ENCODE measurements at regions not wholly inside any gene's neighbourhood (a gene's known extent, or its start where the extent isn't known, plus 50 kb on each side); places are given as distances from the start of the nearest gene placed in this dataset.
"Not testable (repeated sequence)": the region's sequence is repeated elsewhere in the genome, so short reads cannot be mapped to it uniquely, and the experiment has no call there.

DNA sequence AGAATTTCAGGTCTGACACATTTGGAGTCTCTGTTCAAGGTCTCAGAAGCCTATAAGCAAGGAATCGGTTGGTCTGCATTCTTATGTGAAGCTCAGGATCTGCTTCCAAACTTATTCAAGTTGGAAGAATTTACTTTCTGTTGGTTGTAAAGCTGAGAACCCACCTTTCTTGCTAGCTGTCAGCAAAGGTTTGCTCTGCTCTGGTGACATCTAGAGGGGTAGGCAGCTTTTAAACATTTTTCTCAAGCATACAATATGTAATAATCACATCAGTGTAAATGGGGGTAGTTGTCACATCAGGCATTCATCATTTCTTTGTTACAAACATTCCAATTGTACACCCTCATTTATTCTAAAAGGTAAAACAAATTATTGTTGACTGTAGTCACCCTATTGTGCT, 935.2 kb downstream of the TRAM1L1 start:
- TF ChIP-seq, protein P1, sequence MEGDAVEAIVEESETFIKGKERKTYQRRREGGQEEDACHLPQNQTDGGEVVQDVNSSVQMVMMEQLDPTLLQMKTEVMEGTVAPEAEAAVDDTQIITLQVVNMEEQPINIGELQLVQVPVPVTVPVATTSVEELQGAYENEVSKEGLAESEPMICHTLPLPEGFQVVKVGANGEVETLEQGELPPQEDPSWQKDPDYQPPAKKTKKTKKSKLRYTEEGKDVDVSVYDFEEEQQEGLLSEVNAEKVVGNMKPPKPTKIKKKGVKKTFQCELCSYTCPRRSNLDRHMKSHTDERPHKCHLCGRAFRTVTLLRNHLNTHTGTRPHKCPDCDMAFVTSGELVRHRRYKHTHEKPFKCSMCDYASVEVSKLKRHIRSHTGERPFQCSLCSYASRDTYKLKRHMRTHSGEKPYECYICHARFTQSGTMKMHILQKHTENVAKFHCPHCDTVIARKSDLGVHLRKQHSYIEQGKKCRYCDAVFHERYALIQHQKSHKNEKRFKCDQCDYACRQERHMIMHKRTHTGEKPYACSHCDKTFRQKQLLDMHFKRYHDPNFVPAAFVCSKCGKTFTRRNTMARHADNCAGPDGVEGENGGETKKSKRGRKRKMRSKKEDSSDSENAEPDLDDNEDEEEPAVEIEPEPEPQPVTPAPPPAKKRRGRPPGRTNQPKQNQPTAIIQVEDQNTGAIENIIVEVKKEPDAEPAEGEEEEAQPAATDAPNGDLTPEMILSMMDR (IDR thresholded peaks at IDR 0.05; ENCODE audit: unreplicated experiment), result no peak
- Mint-ChIP-seq H3K9me3 (peaks cover 3% of the 10 kb centered on the region), H3K4me3 (no peak overlapping the region), H3K36me3 (no peaks in the 10 kb centered on the region), H3K27ac (no peak overlapping the region), H3K4me1 (no peaks in the 10 kb centered on the region), H3K27me3 (ENCODE audit: low read depth) (no peaks in the 10 kb centered on the region)
- no peak for DNase-seq (ENCODE audit: low spot score in 2 of 2, unreplicated experiment in 2 of 2)

DNA sequence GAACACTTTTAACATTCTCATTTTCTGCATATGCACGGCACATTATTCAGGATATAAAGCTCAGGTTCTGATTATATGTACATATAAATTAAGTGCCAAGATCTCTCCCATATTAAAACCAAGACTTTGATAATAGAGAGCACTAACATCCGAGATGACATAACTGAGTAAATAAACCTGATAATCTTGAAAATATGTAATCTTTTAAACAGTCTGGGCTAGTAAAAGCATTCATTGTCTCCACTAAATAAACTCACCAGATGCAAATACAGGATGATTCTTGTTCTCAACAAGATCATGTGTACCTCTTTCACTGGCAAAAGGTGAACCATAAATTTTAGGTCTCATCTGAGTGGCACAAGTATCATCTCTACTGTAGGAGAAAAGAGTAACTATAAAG, 942.2 kb downstream of the TRAM1L1 start:
- no peak for DNase-seq (ENCODE audit: low spot score in 2 of 2, unreplicated experiment in 2 of 2)
- Mint-ChIP-seq H3K27ac (no peak overlapping the region), H3K4me1 (no peaks in the 10 kb centered on the region), H3K27me3 (ENCODE audit: low read depth) (no peaks in the 10 kb centered on the region), H3K9me3 (peaks cover 3% of the 10 kb centered on the region), H3K36me3 (no peaks in the 10 kb centered on the region), H3K4me3 (no peak overlapping the region)
- TF ChIP-seq, protein P1 (IDR thresholded peaks at IDR 0.05; ENCODE audit: unreplicated experiment), result no peak

DNA sequence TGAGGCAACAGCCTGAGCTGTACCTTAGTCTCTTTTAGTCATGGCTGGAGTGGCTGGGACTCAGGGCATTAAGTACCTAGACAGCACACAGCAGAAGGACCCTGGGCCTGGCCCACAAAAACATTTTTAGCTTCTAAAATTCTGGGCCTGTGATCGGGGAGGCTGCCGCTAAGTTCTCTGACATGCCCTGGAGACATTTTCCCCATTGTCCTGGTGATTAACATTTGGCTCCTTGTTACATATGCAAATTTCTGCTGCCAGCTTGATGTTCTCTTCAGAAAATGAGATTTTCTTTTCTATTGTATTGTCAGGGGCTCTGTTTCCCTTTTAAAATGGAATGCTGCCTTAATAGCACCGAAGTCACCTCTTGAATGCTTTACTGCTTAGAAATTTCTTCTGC, 952.4 kb downstream of the TRAM1L1 start:
- no peak for DNase-seq (ENCODE audit: low spot score in 2 of 2, unreplicated experiment in 2 of 2)
- Mint-ChIP-seq H3K27me3 (ENCODE audit: low read depth) (no peaks in the 10 kb centered on the region), H3K36me3 (no peaks in the 10 kb centered on the region), H3K4me3 (no peak overlapping the region), H3K9me3 (no peaks in the 10 kb centered on the region), H3K27ac (no peak overlapping the region), H3K4me1 (no peaks in the 10 kb centered on the region)
- TF ChIP-seq, protein P1 (IDR thresholded peaks at IDR 0.05; ENCODE audit: unreplicated experiment), result no peak

DNA sequence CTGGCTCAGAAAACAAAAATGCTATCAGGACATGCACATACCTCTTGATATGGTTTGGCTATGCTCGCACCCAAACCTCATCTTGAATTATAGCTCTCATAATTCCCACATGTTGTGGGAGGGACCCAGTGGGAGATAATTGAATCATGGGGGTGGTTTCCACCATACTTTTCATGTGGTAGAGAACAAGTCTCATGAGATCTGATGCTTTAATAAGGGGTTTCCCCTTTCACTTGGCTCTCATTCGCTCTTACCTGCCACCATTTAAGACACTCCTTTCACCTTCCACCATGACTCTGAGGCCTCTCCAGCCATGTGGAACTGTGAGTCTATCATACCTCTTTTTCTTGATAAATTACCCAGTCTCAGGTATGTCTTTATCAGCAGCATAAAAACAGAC, 958.6 kb downstream of the TRAM1L1 start:
- peaks cover 4% of the 10 kb centered on the region for H3K4me1 Mint-ChIP-seq
- DNase-seq (ENCODE audit: low spot score in 2 of 2, unreplicated experiment in 2 of 2), result no peak
- H3K27me3 Mint-ChIP-seq (ENCODE audit: low read depth), result no peaks in the 10 kb centered on the region
- H3K27ac Mint-ChIP-seq, result no peak overlapping the region
- no peak overlapping the region for H3K4me3 Mint-ChIP-seq
- TF ChIP-seq, protein P1 (IDR thresholded peaks at IDR 0.05; ENCODE audit: unreplicated experiment), result no peak
- H3K9me3 Mint-ChIP-seq, result no peaks in the 10 kb centered on the region
- no peaks in the 10 kb centered on the region for H3K36me3 Mint-ChIP-seq

DNA sequence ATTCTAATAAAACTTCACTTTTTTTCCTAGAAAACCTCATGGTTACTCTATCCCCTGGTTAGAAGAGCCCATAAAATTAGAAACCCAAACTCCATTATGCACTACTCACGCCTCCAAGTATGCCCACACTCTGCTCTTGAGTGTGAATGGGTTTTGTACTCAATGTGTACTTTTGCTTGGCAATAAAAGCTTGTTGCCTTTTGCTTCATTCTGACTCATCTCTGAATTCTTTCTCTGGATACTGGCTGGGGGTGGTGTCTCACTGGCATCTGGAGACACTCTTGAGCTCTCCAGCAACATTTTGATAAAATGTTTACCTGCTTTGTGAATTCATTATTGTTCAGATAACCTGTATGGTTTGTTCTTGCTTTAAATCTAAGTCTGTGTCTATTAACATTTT, 963.3 kb downstream of the TRAM1L1 start:
- peaks cover 5% of the 10 kb centered on the region for H3K9me3 Mint-ChIP-seq
- H3K27ac Mint-ChIP-seq, result no peak overlapping the region
- DNase-seq (ENCODE audit: low spot score in 2 of 2, unreplicated experiment in 2 of 2), result no peak
- no peaks in the 10 kb centered on the region for H3K36me3 Mint-ChIP-seq
- no peak overlapping the region for H3K4me3 Mint-ChIP-seq
- TF ChIP-seq, protein P1 (IDR thresholded peaks at IDR 0.05; ENCODE audit: unreplicated experiment), result no peak
- no peaks in the 10 kb centered on the region for H3K27me3 Mint-ChIP-seq (ENCODE audit: low read depth)
- H3K4me1 Mint-ChIP-seq, result peaks cover 4% of the 10 kb centered on the region

DNA sequence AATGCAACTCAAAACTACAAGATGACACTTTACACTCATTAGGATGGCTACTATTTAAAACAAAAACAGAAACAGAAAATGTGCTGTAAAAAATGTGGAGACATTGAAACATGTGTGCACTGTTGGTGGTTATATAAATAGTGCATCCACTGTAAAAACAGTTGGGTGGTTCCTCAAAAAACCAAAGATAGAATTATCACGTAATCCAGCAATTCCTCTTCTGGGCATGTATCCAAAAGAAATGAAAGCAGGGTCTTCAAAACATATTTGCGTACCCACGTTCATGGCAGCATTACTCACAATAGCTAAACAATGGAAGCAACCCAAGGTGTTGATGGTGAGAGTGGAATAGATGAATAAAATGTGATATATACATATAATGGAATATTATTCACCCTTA, 967.2 kb downstream of the TRAM1L1 start:
- DNase-seq (ENCODE audit: low spot score in 2 of 2, unreplicated experiment in 2 of 2), result no peak
- H3K4me3 Mint-ChIP-seq, result no peak overlapping the region
- H3K4me1 Mint-ChIP-seq, result no peaks in the 10 kb centered on the region
- H3K9me3 Mint-ChIP-seq, result peaks cover 12% of the 10 kb centered on the region
- H3K27me3 Mint-ChIP-seq (ENCODE audit: low read depth), result no peaks in the 10 kb centered on the region
- no peaks in the 10 kb centered on the region for H3K36me3 Mint-ChIP-seq
- TF ChIP-seq, protein P1 (IDR thresholded peaks at IDR 0.05; ENCODE audit: unreplicated experiment), result no peak
- H3K27ac Mint-ChIP-seq, result no peak overlapping the region

DNA sequence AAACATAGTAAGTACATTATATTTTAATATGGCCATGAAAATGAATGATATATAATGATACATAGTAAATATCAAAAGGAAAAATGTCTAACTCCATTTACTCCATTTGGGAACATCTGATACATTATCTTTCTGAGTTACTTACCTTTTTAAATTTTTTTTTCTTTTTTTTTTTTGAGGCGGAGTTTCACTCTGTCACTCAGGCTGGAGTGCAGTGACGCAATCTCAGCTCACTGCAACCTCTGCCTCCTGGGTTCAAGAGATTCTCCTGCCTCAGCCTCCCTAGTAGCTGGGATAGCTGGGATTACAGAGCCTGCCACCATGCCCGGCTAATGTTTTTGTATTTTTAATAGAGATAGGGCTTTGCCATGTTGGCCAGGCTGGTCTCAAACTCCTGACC, 972.5 kb downstream of the TRAM1L1 start:
- DNase-seq (ENCODE audit: low spot score in 2 of 2, unreplicated experiment in 2 of 2); H3K4me3 Mint-ChIP-seq; H3K27me3 Mint-ChIP-seq (ENCODE audit: low read depth); H3K4me1 Mint-ChIP-seq; H3K27ac Mint-ChIP-seq; H3K36me3 Mint-ChIP-seq: not testable (repeated sequence)
- peaks cover 24% of the 10 kb centered on the region for H3K9me3 Mint-ChIP-seq
